Kidney epithelial cell (primary cell): ENCODE measurements at regions not wholly inside any gene's neighbourhood (a gene's known extent, or its start where the extent isn't known, plus 50 kb on each side); places are given as distances from the start of the nearest gene placed in this dataset.

Source experiments
- DNase-seq: peaks from one replicate; pipeline ENCODE4 v3.0.0-alpha.2; 2010; ENCODE audit warnings: low read depth
- H3K27me3 ChIP-seq: 2 replicates; pipeline ENCODE4 v1.6.0; 2011; ENCODE audit warnings: low read length; ENCODE audit not compliant: control insufficient read depth, insufficient read depth
- H3K36me3 ChIP-seq: 2 replicates; pipeline ENCODE4 v1.5.1; 2011; ENCODE audit warnings: low read length; ENCODE audit not compliant: control insufficient read depth, insufficient read depth
- H3K4me3 ChIP-seq: 2 replicates; pipeline ENCODE4 v1.5.1; 2011; ENCODE audit warnings: low read depth, mild to moderate bottlenecking, control low read depth, low read length
- CTCF ChIP-seq: IDR thresholded peaks from 2 replicates; pipeline ENCODE4 v1.5.1; 2011; ENCODE audit warnings: mild to moderate bottlenecking, moderate library complexity, low read length, control low read depth, inconsistent platforms; ENCODE audit not compliant: insufficient read depth, poor library complexity, severe bottlenecking

- Histone ChIP-seq H3K36me3 (no peaks in the 10 kb centered on the region), H3K4me3 (no peak overlapping the region), H3K27me3 (no peaks in the 10 kb centered on the region)
- no peak for TF ChIP-seq CTCF
- DNase-seq = no peak
Observed at GRCh38 chr3:163548015-163548414, 1530.3 kb downstream of the SI start.

- DNase-seq = no peak
- TF ChIP-seq CTCF = no peak
- no peak overlapping the region for H3K4me3 ChIP-seq
- no peaks in the 10 kb centered on the region for H3K27me3 ChIP-seq
- no peaks in the 10 kb centered on the region for H3K36me3 ChIP-seq
Observed at GRCh38 chr3:163547014-163547685, 1531.1 kb downstream of the SI start.

GRCh38 chr3:163543662-163544061 lies 1534.6 kb downstream of the SI start:
- Histone ChIP-seq H3K4me3 (no peak overlapping the region), H3K36me3 (no peaks in the 10 kb centered on the region), H3K27me3 (no peaks in the 10 kb centered on the region)
- DNase-seq = no peak
- no peak for TF ChIP-seq CTCF

GRCh38 chr3:163541629-163542028 lies 1536.7 kb downstream of the SI start:
- no peak for DNase-seq
- no peaks in the 10 kb centered on the region for H3K27me3 ChIP-seq
- no peak overlapping the region for H3K4me3 ChIP-seq
- H3K36me3 ChIP-seq = no peaks in the 10 kb centered on the region
- no peak for TF ChIP-seq CTCF

GRCh38 chr3:163538387-163538786 lies 1539.9 kb downstream of the SI start:
- H3K4me3 ChIP-seq = no peak overlapping the region
- no peaks in the 10 kb centered on the region for H3K27me3 ChIP-seq
- no peak for TF ChIP-seq CTCF
- DNase-seq = no peak
- H3K36me3 ChIP-seq = no peaks in the 10 kb centered on the region

GRCh38 chr3:163533381-163533780 lies 1544.9 kb downstream of the SI start:
- Histone ChIP-seq H3K4me3 (no peak overlapping the region), H3K27me3 (no peaks in the 10 kb centered on the region), H3K36me3 (no peaks in the 10 kb centered on the region)
- no peak for DNase-seq
- no peak for TF ChIP-seq CTCF
